ENCODE measurements at regions not wholly inside any gene's neighbourhood (a gene's known extent, or its start where the extent isn't known, plus 50 kb on each side); places are given as distances from the start of the nearest gene placed in this dataset.
A peak's percentile ranks its signal among the peaks of the same experiment; 100 is the strongest.
"Not testable (repeated sequence)": the region's sequence is repeated elsewhere in the genome, so short reads cannot be mapped to it uniquely, and the experiment has no call there.

DNA sequence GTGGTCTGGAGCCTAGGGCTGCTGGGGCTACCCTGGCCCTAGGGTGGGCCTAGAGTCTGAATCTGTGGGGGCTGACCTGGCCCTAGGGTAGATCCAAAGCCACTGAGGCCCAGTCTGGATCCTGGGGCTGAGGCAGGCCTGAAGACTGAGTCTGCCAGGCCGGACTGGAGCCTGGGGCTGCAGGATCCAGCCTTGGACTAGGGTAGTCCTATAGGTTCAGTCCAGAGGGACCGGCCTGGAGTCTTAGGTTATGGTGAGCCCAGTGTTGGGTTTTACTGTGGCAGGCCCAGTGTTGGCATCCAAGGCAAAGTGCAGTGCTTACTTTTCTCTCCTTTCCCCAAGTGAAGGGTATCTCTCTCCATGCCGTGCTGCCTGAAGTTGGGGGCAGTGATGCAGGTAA lies 227.9 kb upstream of the TAS2R1 start:
- DNase-seq (ENCODE audit: low spot score), result no peak

DNA sequence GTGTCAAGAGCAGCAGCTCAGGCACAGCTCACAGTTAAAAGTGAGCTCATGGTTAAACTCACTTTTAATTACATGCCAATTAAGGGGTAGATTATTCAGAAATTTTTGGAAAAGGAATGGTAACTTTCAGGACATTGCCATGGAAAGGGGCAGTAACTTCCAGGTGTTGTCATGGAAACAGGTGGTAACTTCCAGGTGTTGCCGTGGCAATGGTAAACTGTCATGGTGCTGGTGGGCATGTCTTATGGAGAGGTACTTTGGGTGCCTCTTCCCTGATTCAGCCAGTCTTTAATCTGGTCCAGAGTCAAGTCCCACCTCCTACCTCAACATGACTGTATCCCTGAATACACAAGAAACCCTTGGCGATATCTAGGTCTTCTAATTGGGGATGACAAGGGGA lies 223.2 kb upstream of the TAS2R1 start:
- no peak for DNase-seq (ENCODE audit: low spot score)

- no peak for DNase-seq (ENCODE audit: low spot score)
Observed at GRCh38 chr5:9852671-9853070, 222.5 kb upstream of the TAS2R1 start.

DNA sequence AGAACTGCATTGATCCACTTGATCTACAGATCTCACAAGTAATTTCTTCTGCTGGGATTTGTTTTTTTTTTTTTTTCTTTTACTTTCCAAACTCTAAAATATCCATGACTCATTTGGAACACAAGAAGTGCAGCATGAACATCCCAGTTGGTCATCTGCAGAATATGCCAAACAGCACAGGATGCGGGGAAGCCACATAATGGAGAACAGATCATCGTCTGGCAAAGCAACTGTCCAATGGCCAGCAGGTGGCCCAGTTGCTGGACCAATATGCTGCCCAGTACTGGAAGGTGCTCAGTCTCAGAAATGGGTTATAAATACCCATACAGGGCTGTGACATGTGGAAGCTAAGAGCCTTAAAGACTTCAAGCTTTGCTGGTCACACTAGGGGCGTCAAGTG lies 221.3 kb upstream of the TAS2R1 start:
- peak; percentile 31 for DNase-seq (ENCODE audit: low spot score)

GRCh38 chr5:9850456-9850855 lies 220.3 kb upstream of the TAS2R1 start:
- DNase-seq (ENCODE audit: low spot score), result no peak

DNA sequence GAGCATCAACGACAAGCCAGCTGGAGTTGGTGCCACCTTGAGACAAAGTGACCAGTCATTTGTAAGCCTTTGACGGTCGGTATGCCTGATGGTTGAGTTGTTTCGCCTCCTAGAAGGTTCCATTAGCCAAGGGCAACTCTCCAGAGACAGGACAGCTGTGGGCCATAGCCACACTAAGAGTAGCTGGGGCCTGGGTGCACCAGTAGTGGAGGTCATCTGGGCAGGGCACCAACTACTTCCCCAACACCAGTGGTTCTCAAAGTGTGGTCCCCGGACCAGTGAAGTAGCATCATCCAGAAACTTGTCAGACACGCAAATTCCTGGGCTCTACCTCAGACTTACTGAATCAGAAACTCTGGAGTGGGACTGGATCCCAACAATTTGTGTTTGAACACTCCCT lies 217.5 kb upstream of the TAS2R1 start:
- DNase-seq (ENCODE audit: low spot score), result no peak

DNA sequence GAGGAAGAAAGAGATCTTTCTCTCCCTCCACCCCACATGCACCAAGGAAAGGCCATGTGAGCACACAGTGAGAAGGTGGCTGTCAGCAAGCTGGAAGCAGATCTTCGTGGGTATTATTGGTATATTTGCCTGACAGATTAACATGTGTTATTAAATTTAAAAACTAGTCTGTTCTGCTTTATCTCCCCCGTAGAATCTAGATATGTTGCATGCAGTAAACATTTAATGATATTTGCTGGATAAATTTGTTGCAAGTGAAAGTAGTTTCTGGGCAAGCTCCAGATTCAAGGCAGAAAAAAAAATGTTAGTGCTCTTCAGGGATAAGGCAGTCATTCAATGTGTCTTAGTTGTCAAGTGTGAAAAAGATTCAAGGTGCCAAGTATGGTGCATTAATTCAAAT lies 215.0 kb upstream of the TAS2R1 start:
- DNase-seq (ENCODE audit: low spot score), result peak; percentile 40

DNA sequence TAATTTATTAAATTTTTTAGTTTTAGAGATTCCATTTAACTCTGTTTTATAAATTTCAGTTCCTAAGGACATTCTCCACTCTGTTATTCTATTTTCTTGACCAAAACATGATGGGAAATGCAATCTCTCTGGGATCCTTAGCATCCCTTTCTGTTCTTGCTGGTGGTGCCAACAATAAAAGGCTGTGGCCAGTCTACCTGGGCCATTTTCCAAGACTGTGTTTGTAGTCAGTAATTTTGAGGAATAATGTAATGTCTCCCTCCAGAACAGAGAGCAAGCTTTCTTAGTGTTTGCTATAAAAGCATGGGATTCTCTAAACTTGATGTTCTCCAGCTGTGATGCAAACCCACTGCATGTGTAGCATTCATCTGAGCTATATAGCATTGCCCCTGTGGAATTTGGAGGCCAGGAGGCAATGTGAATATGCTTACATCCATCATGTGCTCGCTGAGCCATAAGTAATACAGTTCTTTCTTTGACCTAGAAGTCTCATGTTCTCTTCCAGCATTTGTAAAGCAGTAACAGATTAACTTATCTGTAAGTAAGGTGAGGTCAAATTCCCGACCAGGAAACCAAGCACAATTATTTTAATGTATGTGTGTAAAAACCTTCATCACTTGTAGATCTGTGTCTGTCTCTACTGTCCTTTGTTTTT lies 211.5 kb upstream of the TAS2R1 start:
- no peak for DNase-seq (ENCODE audit: low spot score)

DNA sequence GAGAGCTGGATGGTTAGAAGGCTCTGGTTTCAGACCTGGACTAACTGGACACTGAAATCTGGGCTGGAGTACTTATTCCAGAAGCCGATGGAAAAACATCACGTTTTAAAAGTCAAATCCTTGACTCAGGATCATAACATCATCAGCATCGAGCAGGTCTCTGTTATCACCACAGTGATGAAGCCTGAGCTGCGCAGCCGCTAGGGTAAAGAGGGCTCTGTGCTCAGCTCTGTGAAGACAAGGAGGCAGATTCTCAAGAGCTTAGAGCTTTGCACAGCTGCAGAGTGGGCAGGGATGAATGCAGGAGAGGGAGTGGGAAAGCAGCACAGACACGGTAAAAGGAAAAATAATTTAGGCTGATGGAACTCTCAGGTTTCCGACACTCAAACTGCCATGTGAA lies 208.8 kb upstream of the TAS2R1 start:
- peak; percentile 55 for DNase-seq (ENCODE audit: low spot score)

GRCh38 chr5:9834871-9835770 lies 205.0 kb upstream of the TAS2R1 start:
- peak; percentile 36 for DNase-seq (ENCODE audit: low spot score)

- DNase-seq (ENCODE audit: low spot score), result no peak
Observed at GRCh38 chr5:9833871-9834270, 203.7 kb upstream of the TAS2R1 start.

GRCh38 chr5:9832921-9833320 lies 202.8 kb upstream of the TAS2R1 start:
- DNase-seq (ENCODE audit: low spot score), result no peak

DNA sequence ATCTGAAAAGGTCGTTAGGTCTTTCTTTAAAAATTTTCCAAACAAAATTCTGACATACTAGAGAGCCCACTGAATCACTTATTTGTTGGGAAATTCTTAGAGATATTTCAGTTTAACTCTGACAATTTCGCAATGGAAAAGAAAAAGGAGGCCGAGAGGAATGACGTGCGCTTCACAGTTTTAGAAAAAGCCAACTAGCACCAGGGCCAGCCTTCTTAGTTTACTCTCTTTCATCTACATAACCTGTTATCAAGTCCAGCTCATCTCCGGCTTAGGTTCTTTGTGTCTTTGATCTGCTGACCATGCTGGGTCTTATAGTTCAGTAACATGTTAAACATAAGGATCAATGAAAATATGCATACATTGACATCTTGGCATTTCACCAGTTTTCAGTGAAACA lies 201.7 kb upstream of the TAS2R1 start:
- DNase-seq (ENCODE audit: low spot score), result no peak

DNA sequence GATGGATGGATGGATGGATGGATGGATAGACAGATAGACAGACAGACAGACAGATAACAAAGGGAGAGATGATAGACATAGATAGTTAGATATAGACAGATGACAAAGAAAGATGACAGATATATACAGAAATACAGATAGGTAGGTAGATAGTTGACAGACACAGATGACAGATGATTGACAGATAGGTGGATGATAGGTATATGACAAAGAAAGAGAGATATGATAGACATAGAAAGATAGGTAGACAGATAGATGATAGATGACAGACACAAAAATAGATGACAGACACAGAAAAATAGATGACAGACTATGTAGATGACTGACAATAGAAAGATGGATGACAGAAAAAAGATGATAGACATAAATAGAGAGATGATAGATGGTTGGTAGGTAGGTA lies 200.0 kb upstream of the TAS2R1 start:
- no peak for DNase-seq (ENCODE audit: low spot score)

GRCh38 chr5:9829621-9830020 lies 199.5 kb upstream of the TAS2R1 start:
- no peak for DNase-seq (ENCODE audit: low spot score)

GRCh38 chr5:9820691-9821449 lies 190.7 kb upstream of the TAS2R1 start:
- DNase-seq (ENCODE audit: low spot score), result no peak

DNA sequence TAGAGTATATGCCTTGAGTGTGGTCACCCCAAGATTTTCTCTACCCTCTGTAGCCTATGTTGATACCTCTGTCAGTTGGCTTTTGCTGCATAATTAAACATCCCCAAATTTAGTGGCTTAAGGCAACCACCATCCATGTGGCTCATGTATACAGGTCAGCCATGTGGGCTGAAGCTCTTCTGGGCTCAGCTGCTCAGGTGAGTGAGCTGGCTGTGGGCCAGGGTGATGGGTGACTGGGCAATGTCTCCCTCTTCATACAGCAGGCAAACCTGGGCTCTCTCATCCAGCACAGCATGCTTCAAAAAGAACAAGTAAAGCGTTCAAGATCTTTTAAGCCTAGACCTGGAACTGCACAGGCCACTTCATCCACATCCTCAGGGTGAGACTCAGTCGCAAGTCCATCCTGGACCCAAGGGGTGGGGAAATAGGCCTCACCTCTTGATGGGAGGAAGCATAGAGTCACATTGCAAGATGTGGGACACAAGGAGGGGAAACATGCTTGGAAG lies 188.2 kb upstream of the TAS2R1 start:
- no peak for DNase-seq (ENCODE audit: low spot score)

DNA sequence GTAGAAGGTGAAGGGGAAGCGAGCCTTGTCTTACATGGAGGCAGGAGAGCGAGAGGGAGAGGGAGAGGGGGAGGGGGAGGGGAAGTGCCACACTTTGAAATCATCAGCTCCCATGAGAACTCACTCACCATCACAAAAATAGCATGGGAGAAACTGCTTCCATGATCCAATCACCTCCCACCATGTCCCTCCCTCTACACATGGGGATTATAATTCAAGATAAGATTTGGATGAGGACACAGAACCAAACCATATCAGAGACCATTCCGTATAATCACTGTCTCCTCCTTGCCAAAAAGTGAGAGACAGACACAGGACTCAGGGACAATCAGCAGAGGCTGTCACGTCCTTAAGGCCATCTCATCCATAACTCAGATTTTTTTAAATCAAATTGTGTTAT lies 187.7 kb upstream of the TAS2R1 start:
- DNase-seq (ENCODE audit: low spot score), result no peak

- no peak for DNase-seq (ENCODE audit: low spot score)
Observed at GRCh38 chr5:9815051-9815450, 184.9 kb upstream of the TAS2R1 start.

DNA sequence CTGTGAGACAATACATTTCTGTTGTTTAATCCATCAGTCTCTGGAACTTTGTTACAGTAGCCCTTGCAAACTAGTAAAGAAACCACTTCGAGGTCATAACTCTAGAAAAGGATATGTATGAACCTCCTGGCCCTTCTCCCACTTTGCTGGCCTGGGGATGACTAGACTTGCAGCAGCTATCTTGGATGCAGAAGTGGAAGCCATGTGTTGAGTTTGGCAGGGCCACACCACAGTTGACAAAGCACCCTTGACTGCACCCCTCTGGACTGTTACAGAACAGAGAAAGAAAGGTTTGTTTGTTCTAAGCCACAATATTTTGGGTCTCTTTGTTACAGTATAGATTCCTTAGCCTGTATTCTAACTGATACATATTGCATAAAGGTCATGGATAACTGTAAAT lies 183.2 kb upstream of the TAS2R1 start:
- no peak for DNase-seq (ENCODE audit: low spot score)

DNA sequence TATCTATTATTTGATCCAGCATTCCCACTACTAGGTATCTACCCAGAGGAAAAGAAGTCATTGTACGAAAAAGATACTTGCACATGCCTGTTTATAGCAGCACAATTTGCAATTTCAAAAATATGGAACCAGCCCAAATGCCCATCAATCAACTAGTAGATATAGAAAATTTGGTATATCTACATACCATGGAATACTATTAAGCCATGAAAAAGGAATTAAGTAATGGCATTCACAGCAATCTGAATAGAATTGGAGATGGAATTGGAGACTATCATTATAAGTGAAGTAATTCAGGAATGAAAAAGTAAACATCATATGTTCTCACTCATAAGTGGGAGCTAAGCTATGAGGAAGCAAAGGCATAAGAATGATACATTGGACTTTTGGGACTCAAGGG lies 177.2 kb upstream of the TAS2R1 start:
- DNase-seq (ENCODE audit: low spot score), result not testable (repeated sequence)

DNA sequence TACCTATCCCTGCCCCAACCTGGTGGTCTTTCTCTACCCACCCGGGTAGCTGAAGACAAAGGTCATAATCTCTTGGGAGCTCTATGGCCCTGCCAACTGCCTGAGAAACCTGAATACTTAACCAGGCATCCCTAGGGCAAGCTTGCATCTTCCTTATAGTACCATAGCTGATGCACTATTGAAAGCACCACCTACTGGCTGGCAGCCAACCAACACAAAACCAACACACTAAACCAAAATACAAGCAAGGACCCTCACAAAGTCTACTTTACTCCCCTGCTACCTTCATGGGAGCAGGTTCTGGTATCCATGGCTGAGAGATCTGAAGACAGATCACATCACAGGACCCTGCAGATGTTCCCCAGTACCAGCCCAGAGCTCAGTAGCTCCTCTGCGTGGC lies 171.8 kb upstream of the TAS2R1 start:
- DNase-seq (ENCODE audit: low spot score), result no peak
